Panc1 (cell line): ENCODE measurements at regions not wholly inside any gene's neighbourhood (a gene's known extent, or its start where the extent isn't known, plus 50 kb on each side); places are given as distances from the start of the nearest gene placed in this dataset.

Experiments used
- CTCF ChIP-seq: fragments of 450-650 bp; IDR thresholded peaks from 2 replicates; pipeline ENCODE4 v1.5.1; 2017; ENCODE audit warnings: mild to moderate bottlenecking
- POLR2AphosphoS5 ChIP-seq: IDR thresholded peaks from 2 replicates; pipeline ENCODE4 v1.6.1; 2012; ENCODE audit warnings: mild to moderate bottlenecking, low read depth, low read length, moderate library complexity

DNA sequence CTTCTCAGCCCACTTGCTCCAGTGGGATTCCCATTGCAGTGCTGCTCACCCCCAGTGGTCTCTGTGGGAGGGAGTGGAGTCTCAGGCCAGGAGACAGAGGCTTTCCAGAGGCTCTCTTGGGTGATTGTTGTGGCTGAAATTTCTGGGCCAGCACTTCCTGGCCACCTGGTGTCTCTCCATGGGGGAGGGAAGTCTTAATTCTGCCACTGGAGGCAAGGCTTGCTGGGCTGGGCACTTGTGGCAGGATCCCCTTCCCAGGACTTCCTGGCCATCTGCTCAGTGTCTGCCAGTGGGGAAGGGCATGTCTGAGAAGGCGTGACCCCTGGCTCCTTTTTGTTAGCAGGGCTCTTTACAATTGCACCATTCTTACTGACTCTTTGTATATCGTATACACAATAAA, 351.8 kb downstream of the GABRB3 start:
- TF ChIP-seq CTCF (no peak), POLR2AphosphoS5 (no peak)
